GM21515 (cell line): ENCODE measurements at regions not wholly inside any gene's neighbourhood (a gene's known extent, or its start where the extent isn't known, plus 50 kb on each side); places are given as distances from the start of the nearest gene placed in this dataset.
"Not testable (repeated sequence)": the region's sequence is repeated elsewhere in the genome, so short reads cannot be mapped to it uniquely, and the experiment has no call there.

Experiments
- ATAC-seq: cut with Tn5 transposase; IDR thresholded peaks from one replicate; pipeline ENCODE4 v1.9.1; 2021; ENCODE audit not compliant: unreplicated experiment

- no peak for ATAC-seq
These were observed 321.6 kb upstream of the FZD8 start for GRCh38 chr10:35963685-35964084.

- ATAC-seq = no peak
These were observed 319.4 kb upstream of the FZD8 start for GRCh38 chr10:35961501-35961900.

GRCh38 chr10:35959252-35959651, 317.2 kb upstream of the FZD8 start:
- no peak for ATAC-seq

DNA sequence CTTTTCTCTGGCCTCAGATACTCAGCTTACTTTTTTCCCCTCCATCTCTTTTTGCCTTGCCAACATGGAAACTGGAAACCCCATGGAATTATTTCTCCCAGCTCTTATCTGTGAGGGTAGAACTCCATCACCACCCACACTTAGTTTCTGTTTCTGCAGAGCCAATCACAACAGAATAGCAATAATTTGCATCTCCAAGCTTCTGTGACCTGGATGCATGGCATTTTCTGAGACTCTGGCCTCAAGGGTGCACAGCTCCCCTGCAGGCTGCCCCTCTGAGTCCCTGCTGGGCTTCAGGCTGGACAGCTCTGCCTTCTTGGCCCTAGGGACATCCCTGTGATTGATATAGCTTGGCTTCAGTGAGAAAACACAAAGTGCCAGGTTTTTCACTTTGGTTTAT, 316.5 kb upstream of the FZD8 start:
- not testable (repeated sequence) for ATAC-seq

- no peak for ATAC-seq
These were observed 308.6 kb upstream of the FZD8 start for GRCh38 chr10:35950701-35951100.

GRCh38 chr10:35950226-35950625, 308.1 kb upstream of the FZD8 start:
- no peak for ATAC-seq

- ATAC-seq = no peak
These were observed 307.7 kb upstream of the FZD8 start for GRCh38 chr10:35949811-35950211.

DNA sequence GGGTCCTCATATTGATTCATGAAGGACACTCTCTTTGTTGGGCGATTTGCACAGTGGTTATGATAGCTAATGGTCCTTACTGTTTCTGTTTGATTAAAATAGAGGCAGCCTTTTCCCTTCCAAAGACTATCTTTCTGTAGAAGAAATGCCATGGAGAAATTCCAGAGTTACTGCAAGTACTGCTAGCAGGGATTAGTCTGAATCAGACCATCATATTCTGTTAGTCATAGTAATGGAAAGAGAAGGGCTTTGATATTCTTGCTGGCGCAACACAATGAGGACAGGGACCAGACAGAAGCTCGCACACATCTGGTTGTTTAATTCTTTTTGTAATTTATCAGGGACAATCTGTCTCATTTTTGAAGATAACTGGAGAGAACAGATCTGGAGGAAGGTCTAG, 304.5 kb upstream of the FZD8 start:
- no peak for ATAC-seq

- no peak for ATAC-seq
These were observed 300.0 kb upstream of the FZD8 start for GRCh38 chr10:35942057-35942456.

GRCh38 chr10:35940141-35941041, 298.3 kb upstream of the FZD8 start:
- ATAC-seq = no peak

DNA sequence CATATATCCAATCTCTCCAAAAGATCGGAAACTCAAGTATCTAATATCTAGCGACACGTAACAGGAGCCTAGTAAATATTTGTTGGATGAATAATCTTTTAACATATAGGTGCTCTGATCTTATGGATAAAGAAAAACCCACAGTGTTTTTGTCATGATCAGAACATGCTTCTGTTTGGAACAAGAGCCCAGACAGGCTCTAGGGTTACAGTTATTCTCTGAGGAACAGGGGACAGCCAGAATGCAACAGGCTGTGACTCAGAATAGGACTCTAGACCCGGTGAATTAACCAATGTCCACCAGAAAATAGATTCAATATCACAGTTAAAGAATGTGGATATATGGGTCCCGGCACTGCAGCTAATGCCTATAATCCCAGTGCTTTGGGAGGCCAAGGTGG, 296.1 kb upstream of the FZD8 start:
- no peak for ATAC-seq

- no peak for ATAC-seq
These were observed 295.4 kb upstream of the FZD8 start for GRCh38 chr10:35937546-35937945.

DNA sequence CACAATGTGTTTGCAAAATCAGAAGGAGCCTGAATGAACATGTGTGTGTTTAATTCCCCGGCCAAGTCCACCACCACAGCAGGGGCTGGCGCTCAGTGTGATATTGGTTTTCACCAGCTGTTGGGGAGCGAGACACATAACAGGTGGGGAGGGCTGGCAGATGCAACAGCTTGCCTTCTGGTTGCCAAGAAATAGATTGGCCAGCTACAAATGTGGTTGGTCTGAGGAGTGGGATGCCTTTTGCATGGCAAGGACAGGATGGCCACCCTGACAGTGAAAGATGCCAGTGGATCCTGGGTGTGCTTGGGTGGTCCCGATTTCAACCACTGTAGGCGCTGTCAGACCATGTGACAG, 292.5 kb upstream of the FZD8 start:
- ATAC-seq = no peak

DNA sequence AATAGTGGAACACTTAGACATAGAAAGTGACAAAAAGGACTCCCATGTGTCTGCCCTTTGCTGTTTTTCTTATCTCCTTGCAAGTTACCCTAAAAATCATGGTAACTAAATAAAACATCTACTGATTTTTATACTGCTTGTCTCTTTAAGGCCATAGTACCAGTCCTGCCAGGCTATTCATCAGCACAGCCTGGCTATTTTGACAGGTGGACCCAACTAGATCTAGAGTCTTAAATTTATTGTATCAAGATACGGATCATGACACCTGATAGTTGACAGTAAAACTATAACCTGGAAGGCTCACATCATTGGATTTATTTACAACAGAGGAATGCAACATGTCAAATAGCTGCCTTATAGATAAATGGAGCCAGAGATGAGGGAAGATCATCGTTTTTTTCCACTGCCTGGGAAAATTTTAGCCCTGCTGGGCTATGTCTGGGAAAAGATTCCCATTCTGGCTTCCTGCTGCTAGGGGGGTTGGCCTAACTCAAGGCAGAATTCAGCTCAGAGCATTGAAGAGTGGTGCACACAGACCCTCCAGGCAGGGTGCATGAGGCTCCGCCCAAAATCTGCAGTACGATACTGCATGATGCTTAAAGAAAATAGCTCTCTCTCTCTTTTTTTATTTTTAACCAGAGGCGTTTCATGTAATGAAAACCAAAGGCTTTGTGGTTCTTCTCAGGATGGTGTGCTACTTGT, 292.0 kb upstream of the FZD8 start:
- no peak for ATAC-seq

GRCh38 chr10:35933491-35933890, 291.4 kb upstream of the FZD8 start:
- ATAC-seq = no peak

DNA sequence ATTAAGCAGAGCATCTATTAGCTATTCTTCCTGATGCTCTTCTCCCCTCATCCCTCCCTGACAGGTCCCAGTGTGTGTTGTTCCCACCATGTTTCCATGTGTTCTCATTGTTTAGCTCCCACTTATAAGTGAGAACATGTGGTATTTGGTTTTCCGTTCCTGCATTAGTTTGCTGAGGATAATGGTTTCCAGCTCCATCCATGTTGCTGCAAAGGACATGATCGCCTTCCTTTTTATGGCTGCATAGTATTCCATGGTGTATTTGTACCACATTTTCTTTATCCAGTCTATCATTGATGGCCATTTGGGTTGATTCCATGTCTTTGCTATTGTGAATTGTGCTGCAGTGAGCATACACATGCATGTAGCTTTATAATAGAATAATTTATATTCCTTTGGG, 287.9 kb upstream of the FZD8 start:
- ATAC-seq = not testable (repeated sequence)

- no peak for ATAC-seq
These were observed 286.7 kb upstream of the FZD8 start for GRCh38 chr10:35928748-35929147.

- no peak for ATAC-seq
These were observed 285.9 kb upstream of the FZD8 start for GRCh38 chr10:35927990-35928488.

DNA sequence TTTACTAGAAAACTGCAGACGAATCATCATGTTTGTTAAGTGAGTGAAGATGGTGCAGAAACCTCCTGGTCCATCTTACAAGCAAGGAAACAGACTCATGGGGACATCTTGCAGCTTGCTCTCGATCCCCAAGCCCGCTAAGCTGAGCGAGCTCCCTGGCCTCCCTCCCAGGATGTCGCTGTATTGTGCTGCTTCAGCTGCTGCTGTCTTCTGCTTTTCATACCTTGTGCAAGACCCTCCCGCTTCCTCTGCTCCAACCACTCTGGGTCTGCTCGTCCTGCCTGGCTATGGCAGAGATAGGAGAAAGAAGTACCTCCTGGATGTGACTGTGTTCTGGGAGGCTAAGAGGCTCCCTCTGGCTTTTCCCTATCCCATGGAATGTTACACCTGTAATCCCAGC, 285.2 kb upstream of the FZD8 start:
- no peak for ATAC-seq

- ATAC-seq = no peak
These were observed 284.8 kb upstream of the FZD8 start for GRCh38 chr10:35926846-35927245.

DNA sequence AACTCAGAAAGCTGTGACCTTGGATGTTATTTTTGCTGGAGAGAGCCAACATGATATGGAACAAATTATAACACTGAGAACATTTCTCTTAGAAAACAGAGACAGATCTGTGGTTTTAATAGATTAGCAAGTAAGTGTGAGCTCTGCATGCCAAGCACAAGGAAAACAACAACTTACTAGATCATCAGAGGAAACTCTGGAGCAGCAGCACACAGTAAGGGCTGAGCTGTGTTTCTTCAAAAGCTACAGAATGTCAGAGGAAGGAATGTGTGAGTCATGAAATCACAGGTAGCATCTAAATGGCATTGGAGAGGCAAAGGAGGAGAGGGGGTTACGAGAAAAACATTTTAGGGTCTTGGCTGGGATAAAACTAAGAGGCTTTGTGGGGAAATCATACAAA, 283.4 kb upstream of the FZD8 start:
- ATAC-seq = no peak

- ATAC-seq = no peak
These were observed 282.7 kb upstream of the FZD8 start for GRCh38 chr10:35924759-35925158.
